ENCODE measurements at regions not wholly inside any gene's neighbourhood (a gene's known extent, or its start where the extent isn't known, plus 50 kb on each side); places are given as distances from the start of the nearest gene placed in this dataset.
A peak's percentile ranks its signal among the peaks of the same experiment; 100 is the strongest.
"Not testable (repeated sequence)": the region's sequence is repeated elsewhere in the genome, so short reads cannot be mapped to it uniquely, and the experiment has no call there.

- no peak overlapping the region for H3K27ac Mint-ChIP-seq
- Histone ChIP-seq H3T11ph (ENCODE audit: low read length) (no peak overlapping the region), H4K5ac (ENCODE audit: insufficient read length, low read depth, low read length) (no peak overlapping the region), H2BK120ac (ENCODE audit: low read depth, low read length, poor library complexity, severe bottlenecking) (no peak overlapping the region), H4K8ac (replicated peaks; ENCODE audit: insufficient read length, low read depth, low read length) (no peak overlapping the region), H3K27ac (ENCODE audit: insufficient read length, low read depth, low read length) (no peak overlapping the region), H4K20me1 (ENCODE audit: control insufficient read depth, insufficient read depth, insufficient read length) (no peaks in the 10 kb centered on the region), H3K23me2 (ENCODE audit: insufficient read length, low read depth, low read length, poor library complexity, severe bottlenecking) (no peaks in the 10 kb centered on the region), H2BK5ac (ENCODE audit: insufficient read length, low read length) (no peak overlapping the region), H3K4me1 (ENCODE audit: insufficient read depth, low read length) (no peaks in the 10 kb centered on the region), H3K4ac (ENCODE audit: low read depth, low read length) (no peak overlapping the region), H2AK5ac (ENCODE audit: insufficient read length, low read length) (no peak overlapping the region), H2BK15ac (ENCODE audit: low read depth, low read length) (no peak overlapping the region), H2AFZ (ENCODE audit: low read length) (no peak overlapping the region), H3K9ac (ENCODE audit: extremely low read depth, insufficient read length, low read length) (no peak overlapping the region), H3K79me2 (ENCODE audit: insufficient read depth, low read length) (no peaks in the 10 kb centered on the region), H2BK20ac (ENCODE audit: low read depth, low read length, poor library complexity, severe bottlenecking) (no peak overlapping the region), H3K79me1 (ENCODE audit: insufficient read depth, low read depth, low read length, poor library complexity, severe bottlenecking) (no peaks in the 10 kb centered on the region), H3K14ac (ENCODE audit: insufficient read depth, low read length) (no peak overlapping the region), H2BK12ac (ENCODE audit: insufficient read length, low read depth, low read length) (no peak overlapping the region), H3K23ac (ENCODE audit: insufficient read length, low read depth, low read length) (no peak overlapping the region), H3K9me3 (ENCODE audit: control insufficient read depth, low read depth, low read length) (peaks cover 14% of the 10 kb centered on the region), H3K18ac (ENCODE audit: insufficient read length, low read depth, low read length) (no peak overlapping the region), H3K4me2 (ENCODE audit: insufficient read depth, insufficient read length, low read length) (no peak overlapping the region), H3K27me3 (ENCODE audit: insufficient read depth, low read length) (no peaks in the 10 kb centered on the region), H4K91ac (ENCODE audit: insufficient read length, low read depth, low read length) (no peak overlapping the region), H3K56ac (ENCODE audit: insufficient read length, low read depth, low read length) (no peak overlapping the region)
- H3K4me3 Mint-ChIP-seq = no peak overlapping the region
- no peak for TF ChIP-seq CTCF (conservative IDR thresholded peaks at IDR 0.05)
- peaks cover 10 to 19% of the 10 kb centered on the region in 2 experiments for H3K9me3 Mint-ChIP-seq
- H3K4me1 Mint-ChIP-seq = no peaks in the 10 kb centered on the region
- no peak for DNase-seq
- H3K36me3 Mint-ChIP-seq (ENCODE audit: insufficient read depth in 1 of 3, low read depth in 3 of 3) = peaks cover 5 to 21% (median 20%) of the 10 kb centered on the region in 3 experiments; a peak in 6 of 7 replicates
- H3K27me3 Mint-ChIP-seq (ENCODE audit: low read depth) = no peaks in the 10 kb centered on the region
- WGBS (ENCODE audit: extremely low coverage, insufficient read length, low lambda C conversion rate) = no CpG with 5 or more reads among the region's 6 CpGs
Observed at GRCh38 chr4:115986573-115986972, 873.2 kb upstream of the NDST4 start.

- not testable (repeated sequence) for H4K5ac ChIP-seq (ENCODE audit: insufficient read length, low read depth, low read length); H2BK20ac ChIP-seq (ENCODE audit: low read depth, low read length, poor library complexity, severe bottlenecking); H2BK5ac ChIP-seq (ENCODE audit: insufficient read length, low read length); H3K4me2 ChIP-seq (ENCODE audit: insufficient read depth, insufficient read length, low read length); H3K23ac ChIP-seq (ENCODE audit: insufficient read length, low read depth, low read length); H2BK12ac ChIP-seq (ENCODE audit: insufficient read length, low read depth, low read length); H3K27me3 ChIP-seq (ENCODE audit: insufficient read depth, low read length); H2AK5ac ChIP-seq (ENCODE audit: insufficient read length, low read length); H3K4me1 ChIP-seq (ENCODE audit: insufficient read depth, low read length); H4K91ac ChIP-seq (ENCODE audit: insufficient read length, low read depth, low read length); H3K79me1 ChIP-seq (ENCODE audit: insufficient read depth, low read depth, low read length, poor library complexity, severe bottlenecking); DNase-seq; H3K14ac ChIP-seq (ENCODE audit: insufficient read depth, low read length); H3K27me3 Mint-ChIP-seq (ENCODE audit: low read depth); H3K18ac ChIP-seq (ENCODE audit: insufficient read length, low read depth, low read length); H3K23me2 ChIP-seq (ENCODE audit: insufficient read length, low read depth, low read length, poor library complexity, severe bottlenecking); H2BK120ac ChIP-seq (ENCODE audit: low read depth, low read length, poor library complexity, severe bottlenecking); H3K56ac ChIP-seq (ENCODE audit: insufficient read length, low read depth, low read length); H3K9me3 ChIP-seq (ENCODE audit: control insufficient read depth, low read depth, low read length); H2AFZ ChIP-seq (ENCODE audit: low read length); H2BK15ac ChIP-seq (ENCODE audit: low read depth, low read length); H4K8ac ChIP-seq (replicated peaks; ENCODE audit: insufficient read length, low read depth, low read length); H3T11ph ChIP-seq (ENCODE audit: low read length); H3K4ac ChIP-seq (ENCODE audit: low read depth, low read length); H3K79me2 ChIP-seq (ENCODE audit: insufficient read depth, low read length); H4K20me1 ChIP-seq (ENCODE audit: control insufficient read depth, insufficient read depth, insufficient read length)
- Histone ChIP-seq H3K9ac (ENCODE audit: extremely low read depth, insufficient read length, low read length) (peak overlapping the region; percentile 23), H3K27ac (ENCODE audit: insufficient read length, low read depth, low read length) (peak overlapping the region; percentile 77)
- H3K36me3 Mint-ChIP-seq (ENCODE audit: insufficient read depth in 1 of 3, low read depth in 3 of 3) = peaks cover 10 to 23% (median 21%) of the 10 kb centered on the region in 3 experiments
- peak overlapping the region; percentile 12 to 43; a peak in 4 of 5 replicates for H3K4me3 Mint-ChIP-seq
- peaks cover 38 to 44% of the 10 kb centered on the region in 2 experiments for H3K4me1 Mint-ChIP-seq
- no CpG with 5 or more reads among the region's 8 CpGs for WGBS (ENCODE audit: extremely low coverage, insufficient read length, low lambda C conversion rate)
- H3K9me3 Mint-ChIP-seq = peaks cover 17 to 22% of the 10 kb centered on the region in 2 experiments
- peak overlapping the region; percentile 98 to 100 (median 99) for H3K27ac Mint-ChIP-seq
Observed at GRCh38 chr4:115975421-115976001, 862.1 kb upstream of the NDST4 start.
